OCI-LY1 (cell line): ENCODE measurements at regions not wholly inside any gene's neighbourhood (a gene's known extent, or its start where the extent isn't known, plus 50 kb on each side); places are given as distances from the start of the nearest gene placed in this dataset.

Experiments used
- CTCF ChIP-seq: fragments of 200-600 bp; sonication (generic), shearing (Covaris generic); IDR thresholded peaks from 2 replicates; pipeline ENCODE4 v1.5.1; 2017; ENCODE audit warnings: mild to moderate bottlenecking, antibody characterized with exemption, low read length, moderate library complexity, mixed read lengths
- EZH2 ChIP-seq: fragments of 200-600 bp; sonication (generic), shearing (Covaris generic); IDR thresholded peaks from 2 replicates; pipeline ENCODE4 v1.8.0; 2017; ENCODE audit warnings: borderline replicate concordance, mixed run types, mild to moderate bottlenecking, antibody characterized with exemption, low read length, moderate library complexity, mixed read lengths

GRCh38 chr5:74235552-74235951 lies 405.0 kb downstream of the ENC1 start:
- no peak for TF ChIP-seq CTCF
- no peak for TF ChIP-seq EZH2
